ENCODE measurements at regions not wholly inside any gene's neighbourhood (a gene's known extent, or its start where the extent isn't known, plus 50 kb on each side); places are given as distances from the start of the nearest gene placed in this dataset.

GRCh38 chr17:10976401-10976800 lies 138.5 kb upstream of the PIRT start:
- Histone ChIP-seq H3K27ac (no peak overlapping the region), H3K4me3 (no peak overlapping the region), H3K4me1 (ENCODE audit: control insufficient read depth in 1 of 2, low read depth in 2 of 2) (no peaks in the 10 kb centered on the region), H3K27me3 (replicated peaks; ENCODE audit: insufficient read depth) (no peaks in the 10 kb centered on the region), H3K9me3 (no peaks in the 10 kb centered on the region), H3K36me3 (no peaks in the 10 kb centered on the region)
- ATAC-seq (ENCODE audit: insufficient number of reproducible peaks, low FRiP score, low read depth) (no peak), DNase-seq (ENCODE audit: low spot score) (no peak)
- TF ChIP-seq, protein P1, sequence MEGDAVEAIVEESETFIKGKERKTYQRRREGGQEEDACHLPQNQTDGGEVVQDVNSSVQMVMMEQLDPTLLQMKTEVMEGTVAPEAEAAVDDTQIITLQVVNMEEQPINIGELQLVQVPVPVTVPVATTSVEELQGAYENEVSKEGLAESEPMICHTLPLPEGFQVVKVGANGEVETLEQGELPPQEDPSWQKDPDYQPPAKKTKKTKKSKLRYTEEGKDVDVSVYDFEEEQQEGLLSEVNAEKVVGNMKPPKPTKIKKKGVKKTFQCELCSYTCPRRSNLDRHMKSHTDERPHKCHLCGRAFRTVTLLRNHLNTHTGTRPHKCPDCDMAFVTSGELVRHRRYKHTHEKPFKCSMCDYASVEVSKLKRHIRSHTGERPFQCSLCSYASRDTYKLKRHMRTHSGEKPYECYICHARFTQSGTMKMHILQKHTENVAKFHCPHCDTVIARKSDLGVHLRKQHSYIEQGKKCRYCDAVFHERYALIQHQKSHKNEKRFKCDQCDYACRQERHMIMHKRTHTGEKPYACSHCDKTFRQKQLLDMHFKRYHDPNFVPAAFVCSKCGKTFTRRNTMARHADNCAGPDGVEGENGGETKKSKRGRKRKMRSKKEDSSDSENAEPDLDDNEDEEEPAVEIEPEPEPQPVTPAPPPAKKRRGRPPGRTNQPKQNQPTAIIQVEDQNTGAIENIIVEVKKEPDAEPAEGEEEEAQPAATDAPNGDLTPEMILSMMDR (IDR thresholded peaks at IDR 0.05) = no peak

DNA sequence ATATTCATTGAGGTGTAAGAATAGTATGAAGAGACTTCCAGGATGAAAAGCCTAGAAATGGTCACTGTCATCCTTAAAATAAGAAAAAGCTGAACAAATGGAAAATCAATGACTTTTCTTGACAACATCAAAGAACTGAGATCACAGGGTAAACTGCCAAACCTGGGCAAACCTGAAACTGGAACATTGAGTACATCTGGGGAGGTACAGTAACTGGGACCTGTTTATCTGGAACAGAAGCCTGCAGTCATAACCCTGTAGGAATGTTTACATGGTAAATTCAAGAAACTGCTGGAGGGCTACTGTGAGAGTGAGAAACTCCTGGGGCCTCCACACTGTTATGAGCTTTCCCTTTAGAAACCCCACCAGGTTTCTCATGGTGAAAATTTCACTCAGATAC lies 130.1 kb upstream of the PIRT start:
- no peaks in the 10 kb centered on the region for H3K36me3 ChIP-seq
- no peak overlapping the region for H3K27ac ChIP-seq
- H3K4me1 ChIP-seq (ENCODE audit: control insufficient read depth in 1 of 2, low read depth in 2 of 2) = no peaks in the 10 kb centered on the region
- no peak for ATAC-seq (ENCODE audit: insufficient number of reproducible peaks, low FRiP score, low read depth)
- DNase-seq (ENCODE audit: low spot score) = no peak
- H3K4me3 ChIP-seq = no peak overlapping the region
- no peaks in the 10 kb centered on the region for H3K27me3 ChIP-seq (replicated peaks; ENCODE audit: insufficient read depth)
- TF ChIP-seq, protein P1 (IDR thresholded peaks at IDR 0.05) = no peak
- no peaks in the 10 kb centered on the region for H3K9me3 ChIP-seq

DNA sequence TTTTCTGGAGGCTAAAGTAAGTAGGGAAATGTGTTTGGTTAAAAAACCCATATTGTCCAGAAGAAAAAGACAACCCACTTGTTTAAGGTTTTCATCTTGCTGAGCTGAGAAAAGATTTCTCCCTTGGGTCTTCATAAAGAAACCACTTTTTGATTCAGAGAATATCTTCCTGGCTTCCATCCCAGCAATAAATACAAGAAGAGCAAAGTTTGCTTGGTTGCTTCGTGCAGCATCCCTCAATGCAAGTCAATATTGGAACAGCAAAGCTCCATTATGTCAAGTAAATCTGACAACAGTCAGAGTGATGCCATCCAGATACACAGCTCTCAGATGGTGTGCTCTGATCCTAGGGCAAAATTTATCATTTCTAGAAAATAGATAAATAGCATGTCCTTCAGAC lies 118.9 kb upstream of the PIRT start:
- Histone ChIP-seq H3K9me3 (no peaks in the 10 kb centered on the region), H3K27me3 (replicated peaks; ENCODE audit: insufficient read depth) (no peaks in the 10 kb centered on the region), H3K4me1 (ENCODE audit: control insufficient read depth in 1 of 2, low read depth in 2 of 2) (no peaks in the 10 kb centered on the region), H3K4me3 (no peak overlapping the region), H3K27ac (no peak overlapping the region), H3K36me3 (no peaks in the 10 kb centered on the region)
- DNase-seq (ENCODE audit: low spot score) = no peak
- TF ChIP-seq, protein P1 (IDR thresholded peaks at IDR 0.05) = no peak
- no peak for ATAC-seq (ENCODE audit: insufficient number of reproducible peaks, low FRiP score, low read depth)

DNA sequence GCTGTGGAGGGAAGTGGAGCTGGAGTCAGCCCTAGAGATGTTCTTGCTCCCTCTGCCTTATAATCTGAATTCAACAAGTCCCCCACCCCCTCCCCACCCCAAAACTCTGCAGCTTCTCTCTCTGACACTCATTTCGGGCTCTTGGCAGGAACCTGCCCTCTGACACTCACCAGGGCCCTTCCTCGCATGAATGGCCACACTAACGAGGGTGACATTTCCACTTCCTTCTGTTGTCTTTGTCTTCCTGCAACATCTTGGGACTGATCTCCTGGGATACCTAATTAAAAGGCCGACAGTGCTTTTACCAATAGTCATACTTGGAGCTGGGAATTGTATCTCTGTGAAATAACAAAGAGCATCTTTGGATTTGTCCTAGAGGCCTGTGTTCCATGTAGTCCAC lies 106.9 kb upstream of the PIRT start:
- TF ChIP-seq, protein P1 (IDR thresholded peaks at IDR 0.05) = no peak
- H3K4me1 ChIP-seq (ENCODE audit: control insufficient read depth in 1 of 2, low read depth in 2 of 2) = no peaks in the 10 kb centered on the region
- H3K4me3 ChIP-seq = no peak overlapping the region
- no peak for ATAC-seq (ENCODE audit: insufficient number of reproducible peaks, low FRiP score, low read depth)
- H3K27me3 ChIP-seq (replicated peaks; ENCODE audit: insufficient read depth) = no peaks in the 10 kb centered on the region
- no peaks in the 10 kb centered on the region for H3K36me3 ChIP-seq
- DNase-seq (ENCODE audit: low spot score) = no peak
- H3K27ac ChIP-seq = no peak overlapping the region
- H3K9me3 ChIP-seq = peaks cover 3% of the 10 kb centered on the region

GRCh38 chr17:10936931-10937330 lies 99.0 kb upstream of the PIRT start:
- H3K36me3 ChIP-seq = no peaks in the 10 kb centered on the region
- no peak for DNase-seq (ENCODE audit: low spot score)
- H3K4me3 ChIP-seq = no peak overlapping the region
- TF ChIP-seq, protein P1 (IDR thresholded peaks at IDR 0.05) = no peak
- no peak overlapping the region for H3K27ac ChIP-seq
- H3K27me3 ChIP-seq (replicated peaks; ENCODE audit: insufficient read depth) = no peaks in the 10 kb centered on the region
- H3K9me3 ChIP-seq = no peaks in the 10 kb centered on the region
- ATAC-seq (ENCODE audit: insufficient number of reproducible peaks, low FRiP score, low read depth) = no peak
- no peaks in the 10 kb centered on the region for H3K4me1 ChIP-seq (ENCODE audit: control insufficient read depth in 1 of 2, low read depth in 2 of 2)
